SH-SY5Y (cell line): ENCODE measurements at regions not wholly inside any gene's neighbourhood (a gene's known extent, or its start where the extent isn't known, plus 50 kb on each side); places are given as distances from the start of the nearest gene placed in this dataset.

ENCODE experiments used
- GATA2 ChIP-seq: IDR thresholded peaks from 2 replicates; pipeline ENCODE4 v1.6.1; 2011; ENCODE audit warnings: mild to moderate bottlenecking, low read depth, low read length
- GATA3 ChIP-seq: IDR thresholded peaks from 2 replicates; pipeline ENCODE4 v1.6.1; 2011; ENCODE audit warnings: low read depth, mild to moderate bottlenecking, low read length, moderate library complexity

- TF ChIP-seq GATA2 (no peak), GATA3 (no peak)
Observed at GRCh38 chr1:57572016-57572415, 148.2 kb upstream of the DAB1 start.

DNA sequence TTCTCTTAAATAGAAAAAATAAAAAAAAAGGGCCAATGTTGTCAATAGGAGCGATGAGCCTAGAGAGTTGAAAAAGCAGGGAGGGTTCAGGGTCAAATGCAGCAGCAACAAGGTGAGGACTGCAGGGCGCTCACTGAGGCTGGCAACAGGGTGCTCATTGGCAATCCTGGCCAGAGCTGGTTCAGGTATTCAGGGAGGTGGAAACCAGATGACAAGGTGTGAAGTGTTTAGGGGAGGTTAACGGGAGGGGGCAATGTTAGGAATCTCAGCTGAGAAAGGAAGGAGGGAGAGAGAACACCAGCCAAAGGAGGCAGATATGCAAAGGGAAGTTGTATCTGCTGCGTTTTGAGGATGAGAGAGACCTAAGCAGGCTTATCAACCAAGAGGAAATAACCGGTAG lies 129.8 kb upstream of the DAB1 start:
- TF ChIP-seq GATA2 (no peak), GATA3 (no peak)

GRCh38 chr1:57551476-57551875 lies 127.6 kb upstream of the DAB1 start:
- TF ChIP-seq GATA2 = no peak

- no peak for TF ChIP-seq GATA2
- TF ChIP-seq GATA3 = no peak
Observed at GRCh38 chr1:57550092-57550491, 126.2 kb upstream of the DAB1 start.

GRCh38 chr1:57549300-57549699 lies 125.4 kb upstream of the DAB1 start:
- TF ChIP-seq GATA2 (no peak), GATA3 (no peak)

- TF ChIP-seq GATA2 (no peak), GATA3 (no peak)
Observed at GRCh38 chr1:57546549-57547330, 122.9 kb upstream of the DAB1 start.

DNA sequence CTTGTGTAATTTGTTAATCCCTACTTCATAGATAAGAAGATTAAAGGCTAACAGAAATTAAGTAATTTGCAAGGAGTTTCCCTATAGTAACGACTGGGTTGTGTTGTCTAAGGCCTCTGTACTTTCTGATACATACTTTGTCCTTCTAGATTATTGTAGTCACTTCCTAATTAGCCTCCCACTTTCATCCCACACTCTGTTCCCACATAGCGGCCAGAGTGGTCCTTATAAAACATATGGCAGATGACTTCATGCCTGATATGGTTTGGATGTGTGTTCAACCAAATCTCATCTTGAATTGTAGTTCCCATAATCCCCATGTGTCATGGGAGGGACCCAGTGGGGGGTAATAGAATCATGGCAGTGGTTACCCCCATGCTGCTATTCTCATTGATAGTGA lies 120.5 kb upstream of the DAB1 start:
- TF ChIP-seq GATA3 (no peak), GATA2 (no peak)

DNA sequence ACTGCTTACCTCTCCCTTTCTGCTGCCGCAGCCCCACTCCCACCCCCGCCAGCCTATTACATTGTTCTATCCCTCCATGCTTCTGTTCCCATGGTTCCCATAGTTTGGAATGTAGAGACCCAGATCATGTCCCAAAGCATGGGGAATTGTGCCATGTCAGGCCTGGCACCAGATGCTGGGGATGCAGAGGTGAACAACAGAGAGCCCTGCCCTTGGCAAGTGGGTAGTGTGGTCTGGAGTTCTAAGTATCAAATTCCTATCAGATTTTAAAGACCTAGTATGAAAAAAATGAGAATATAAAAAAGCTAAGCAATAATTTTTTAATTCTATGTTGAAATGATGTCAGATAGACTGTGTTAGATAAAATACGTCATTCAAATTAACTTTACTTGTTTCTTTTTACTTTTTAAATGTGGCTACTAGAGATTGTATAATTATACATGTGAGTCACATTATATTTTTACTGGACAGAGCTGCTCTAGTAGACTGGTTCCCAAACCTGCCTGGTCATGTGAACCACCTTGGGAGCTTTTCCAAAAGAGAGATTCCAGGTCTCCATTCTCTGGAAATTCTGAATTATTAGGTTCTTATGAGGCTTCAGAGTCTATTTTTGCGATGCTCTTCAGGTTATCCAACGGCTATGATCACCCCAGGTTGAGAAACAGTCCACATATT lies 113.0 kb upstream of the DAB1 start:
- TF ChIP-seq GATA2 (no peak), GATA3 (no peak)

DNA sequence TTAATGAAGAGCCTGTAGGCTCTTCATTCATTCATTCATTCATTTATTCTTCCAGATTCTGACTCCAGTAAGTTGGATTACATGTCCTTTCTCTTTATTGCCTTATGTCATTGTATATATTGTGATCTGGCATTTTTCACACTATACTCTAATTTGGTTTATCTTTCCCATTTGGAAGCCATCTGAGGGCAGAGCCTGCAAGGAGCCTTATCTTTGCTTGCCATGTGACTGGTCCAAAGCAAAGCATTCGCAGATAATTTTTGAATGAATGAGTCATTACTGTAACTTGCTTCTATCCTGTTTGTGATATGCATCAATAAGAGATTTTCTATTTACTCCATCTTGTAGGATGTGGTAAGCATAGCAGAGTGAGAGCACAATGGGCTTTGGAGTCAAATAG lies 108.4 kb upstream of the DAB1 start:
- no peak for TF ChIP-seq GATA3
- TF ChIP-seq GATA2 = no peak

GRCh38 chr1:57530206-57530910 lies 106.5 kb upstream of the DAB1 start:
- TF ChIP-seq GATA3 = no peak
- TF ChIP-seq GATA2 = no peak

GRCh38 chr1:57522575-57522974 lies 98.7 kb upstream of the DAB1 start:
- TF ChIP-seq GATA2 (no peak), GATA3 (no peak)

- no peak for TF ChIP-seq GATA3
Observed at GRCh38 chr1:57520743-57521515, 97.1 kb upstream of the DAB1 start.

DNA sequence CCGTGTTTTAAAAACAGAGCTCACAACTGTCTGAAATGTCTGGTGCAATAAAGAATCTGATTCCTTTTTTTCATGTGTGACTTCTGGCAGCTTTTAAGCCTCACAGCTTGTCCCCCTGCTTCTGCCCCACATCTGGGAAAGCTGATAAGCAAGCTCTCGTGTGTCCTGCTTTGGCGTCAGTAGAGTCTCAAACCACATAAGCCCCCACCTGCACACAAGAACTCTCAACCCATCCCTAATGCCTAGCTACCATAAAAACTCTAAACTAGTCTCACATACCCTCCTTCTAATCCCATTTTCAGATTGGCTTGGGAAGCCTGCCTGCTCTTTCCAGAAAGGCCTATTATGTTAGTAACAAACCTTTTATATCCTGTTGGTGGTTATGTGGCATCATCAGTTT lies 94.6 kb upstream of the DAB1 start:
- TF ChIP-seq GATA3 (no peak), GATA2 (no peak)
